ENCODE measurements at regions not wholly inside any gene's neighbourhood (a gene's known extent, or its start where the extent isn't known, plus 50 kb on each side); places are given as distances from the start of the nearest gene placed in this dataset.

DNA sequence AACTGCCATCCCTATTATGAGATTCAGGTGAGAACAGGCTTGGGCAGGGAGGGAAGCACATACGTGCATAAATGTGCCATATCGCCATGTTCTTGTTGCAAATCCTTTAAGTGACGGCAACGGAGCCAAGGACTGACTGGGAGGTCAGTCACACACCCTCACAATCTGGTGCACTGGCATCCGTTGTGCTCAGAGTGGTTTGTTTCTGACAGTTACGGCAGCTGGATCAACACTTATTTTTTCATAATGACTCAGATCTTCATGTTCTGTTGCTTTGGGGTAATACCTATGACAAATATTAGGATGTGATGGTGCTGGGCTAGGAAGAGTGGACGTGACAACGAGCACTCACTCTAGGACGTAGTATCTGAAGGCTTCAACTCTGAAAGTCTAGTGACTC is 56.2 kb upstream of the PREP start:
- TF ChIP-seq, protein P1, sequence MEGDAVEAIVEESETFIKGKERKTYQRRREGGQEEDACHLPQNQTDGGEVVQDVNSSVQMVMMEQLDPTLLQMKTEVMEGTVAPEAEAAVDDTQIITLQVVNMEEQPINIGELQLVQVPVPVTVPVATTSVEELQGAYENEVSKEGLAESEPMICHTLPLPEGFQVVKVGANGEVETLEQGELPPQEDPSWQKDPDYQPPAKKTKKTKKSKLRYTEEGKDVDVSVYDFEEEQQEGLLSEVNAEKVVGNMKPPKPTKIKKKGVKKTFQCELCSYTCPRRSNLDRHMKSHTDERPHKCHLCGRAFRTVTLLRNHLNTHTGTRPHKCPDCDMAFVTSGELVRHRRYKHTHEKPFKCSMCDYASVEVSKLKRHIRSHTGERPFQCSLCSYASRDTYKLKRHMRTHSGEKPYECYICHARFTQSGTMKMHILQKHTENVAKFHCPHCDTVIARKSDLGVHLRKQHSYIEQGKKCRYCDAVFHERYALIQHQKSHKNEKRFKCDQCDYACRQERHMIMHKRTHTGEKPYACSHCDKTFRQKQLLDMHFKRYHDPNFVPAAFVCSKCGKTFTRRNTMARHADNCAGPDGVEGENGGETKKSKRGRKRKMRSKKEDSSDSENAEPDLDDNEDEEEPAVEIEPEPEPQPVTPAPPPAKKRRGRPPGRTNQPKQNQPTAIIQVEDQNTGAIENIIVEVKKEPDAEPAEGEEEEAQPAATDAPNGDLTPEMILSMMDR (IDR thresholded peaks at IDR 0.05; ENCODE audit: low read depth, low read length, missing input control) = no peak
- TF ChIP-seq, protein P2, sequence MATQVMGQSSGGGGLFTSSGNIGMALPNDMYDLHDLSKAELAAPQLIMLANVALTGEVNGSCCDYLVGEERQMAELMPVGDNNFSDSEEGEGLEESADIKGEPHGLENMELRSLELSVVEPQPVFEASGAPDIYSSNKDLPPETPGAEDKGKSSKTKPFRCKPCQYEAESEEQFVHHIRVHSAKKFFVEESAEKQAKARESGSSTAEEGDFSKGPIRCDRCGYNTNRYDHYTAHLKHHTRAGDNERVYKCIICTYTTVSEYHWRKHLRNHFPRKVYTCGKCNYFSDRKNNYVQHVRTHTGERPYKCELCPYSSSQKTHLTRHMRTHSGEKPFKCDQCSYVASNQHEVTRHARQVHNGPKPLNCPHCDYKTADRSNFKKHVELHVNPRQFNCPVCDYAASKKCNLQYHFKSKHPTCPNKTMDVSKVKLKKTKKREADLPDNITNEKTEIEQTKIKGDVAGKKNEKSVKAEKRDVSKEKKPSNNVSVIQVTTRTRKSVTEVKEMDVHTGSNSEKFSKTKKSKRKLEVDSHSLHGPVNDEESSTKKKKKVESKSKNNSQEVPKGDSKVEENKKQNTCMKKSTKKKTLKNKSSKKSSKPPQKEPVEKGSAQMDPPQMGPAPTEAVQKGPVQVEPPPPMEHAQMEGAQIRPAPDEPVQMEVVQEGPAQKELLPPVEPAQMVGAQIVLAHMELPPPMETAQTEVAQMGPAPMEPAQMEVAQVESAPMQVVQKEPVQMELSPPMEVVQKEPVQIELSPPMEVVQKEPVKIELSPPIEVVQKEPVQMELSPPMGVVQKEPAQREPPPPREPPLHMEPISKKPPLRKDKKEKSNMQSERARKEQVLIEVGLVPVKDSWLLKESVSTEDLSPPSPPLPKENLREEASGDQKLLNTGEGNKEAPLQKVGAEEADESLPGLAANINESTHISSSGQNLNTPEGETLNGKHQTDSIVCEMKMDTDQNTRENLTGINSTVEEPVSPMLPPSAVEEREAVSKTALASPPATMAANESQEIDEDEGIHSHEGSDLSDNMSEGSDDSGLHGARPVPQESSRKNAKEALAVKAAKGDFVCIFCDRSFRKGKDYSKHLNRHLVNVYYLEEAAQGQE (IDR thresholded peaks at IDR 0.05) = no peak
- TF ChIP-seq, protein P3, sequence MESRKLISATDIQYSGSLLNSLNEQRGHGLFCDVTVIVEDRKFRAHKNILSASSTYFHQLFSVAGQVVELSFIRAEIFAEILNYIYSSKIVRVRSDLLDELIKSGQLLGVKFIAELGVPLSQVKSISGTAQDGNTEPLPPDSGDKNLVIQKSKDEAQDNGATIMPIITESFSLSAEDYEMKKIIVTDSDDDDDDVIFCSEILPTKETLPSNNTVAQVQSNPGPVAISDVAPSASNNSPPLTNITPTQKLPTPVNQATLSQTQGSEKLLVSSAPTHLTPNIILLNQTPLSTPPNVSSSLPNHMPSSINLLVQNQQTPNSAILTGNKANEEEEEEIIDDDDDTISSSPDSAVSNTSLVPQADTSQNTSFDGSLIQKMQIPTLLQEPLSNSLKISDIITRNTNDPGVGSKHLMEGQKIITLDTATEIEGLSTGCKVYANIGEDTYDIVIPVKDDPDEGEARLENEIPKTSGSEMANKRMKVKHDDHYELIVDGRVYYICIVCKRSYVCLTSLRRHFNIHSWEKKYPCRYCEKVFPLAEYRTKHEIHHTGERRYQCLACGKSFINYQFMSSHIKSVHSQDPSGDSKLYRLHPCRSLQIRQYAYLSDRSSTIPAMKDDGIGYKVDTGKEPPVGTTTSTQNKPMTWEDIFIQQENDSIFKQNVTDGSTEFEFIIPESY (IDR thresholded peaks at IDR 0.05) = no peak
- TF ChIP-seq JUND (IDR thresholded peaks at IDR 0.05) (no peak), HNF4G (IDR thresholded peaks at IDR 0.05) (no peak), YY1 (IDR thresholded peaks at IDR 0.05) (no peak), RAD21 (IDR thresholded peaks at IDR 0.05) (no peak), TAF1 (conservative IDR thresholded peaks at IDR 0.05) (no peak)
- TF ChIP-seq, protein P4, sequence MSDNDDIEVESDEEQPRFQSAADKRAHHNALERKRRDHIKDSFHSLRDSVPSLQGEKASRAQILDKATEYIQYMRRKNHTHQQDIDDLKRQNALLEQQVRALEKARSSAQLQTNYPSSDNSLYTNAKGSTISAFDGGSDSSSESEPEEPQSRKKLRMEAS (IDR thresholded peaks at IDR 0.05) = no peak
